LHCN-M2 (cell line): ENCODE measurements at regions not wholly inside any gene's neighbourhood (a gene's known extent, or its start where the extent isn't known, plus 50 kb on each side); places are given as distances from the start of the nearest gene placed in this dataset.

Source experiments
- DNase-seq: peaks from one replicate; pipeline ENCODE4 v3.0.0-alpha.2; 2012; ENCODE audit warnings: low read depth

- DNase-seq: no peak
These were observed 747.9 kb upstream of the COBL start for GRCh38 chr7:52064493-52064892.

GRCh38 chr7:52061666-52062065 is 745.1 kb upstream of the COBL start:
- DNase-seq: no peak

DNA sequence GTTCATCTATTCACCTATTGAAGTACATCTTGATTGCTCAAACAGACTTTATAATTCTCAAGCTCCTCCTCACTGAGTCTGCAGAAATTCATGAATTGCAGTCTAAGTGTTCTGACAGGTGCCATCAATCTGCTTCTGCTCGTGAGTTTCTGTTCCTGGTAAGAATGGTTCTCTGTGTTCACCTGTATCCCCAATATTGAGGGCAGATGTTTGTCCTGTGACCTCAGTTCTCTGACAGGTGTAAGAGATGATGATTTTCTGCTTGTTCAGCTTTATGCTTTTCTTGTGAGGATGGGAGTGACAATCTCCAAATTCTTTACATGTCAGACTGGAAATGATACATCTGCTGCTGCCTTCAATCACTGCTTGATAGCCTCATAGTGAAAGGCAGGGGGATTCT is 736.9 kb upstream of the COBL start:
- no peak for DNase-seq

DNA sequence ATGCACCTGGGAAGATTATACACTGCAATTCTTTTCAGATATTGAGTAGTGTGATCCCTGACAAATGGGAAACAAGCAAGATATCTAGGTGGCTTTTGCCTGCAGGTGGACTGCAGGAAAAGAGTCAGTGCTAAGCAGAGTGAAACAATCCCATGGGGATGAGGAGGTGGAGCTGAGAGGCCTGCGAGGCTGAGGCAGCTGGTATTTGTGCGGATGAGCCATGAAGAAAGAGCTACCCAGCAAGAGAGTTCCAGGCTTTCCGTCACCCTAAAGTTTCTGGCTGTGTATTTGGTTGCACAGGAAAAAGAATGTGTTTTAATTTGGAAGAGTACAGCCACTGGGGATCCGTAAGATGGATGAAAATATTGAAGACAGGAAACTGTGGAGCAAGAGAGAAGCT is 714.1 kb upstream of the COBL start:
- no peak for DNase-seq

DNA sequence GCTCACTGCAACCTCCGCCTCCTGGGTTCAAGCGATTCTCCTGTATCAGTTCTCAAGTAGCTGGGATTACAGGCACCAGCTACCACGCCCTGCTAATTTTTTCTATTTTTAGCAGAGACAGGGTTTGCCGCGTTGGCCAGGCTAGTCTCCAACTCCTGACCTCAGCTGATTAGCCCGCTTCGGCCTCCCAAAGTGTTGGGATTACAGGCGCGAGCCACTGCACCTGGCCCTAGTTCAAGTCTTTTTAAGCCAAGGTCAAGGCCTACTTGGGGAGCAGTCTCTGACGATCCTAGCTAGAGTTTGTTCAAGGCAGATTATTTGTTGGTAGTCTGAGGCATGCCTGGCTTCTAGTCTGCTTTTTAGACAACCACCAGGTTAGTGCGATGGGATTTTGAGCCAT is 709.5 kb upstream of the COBL start:
- DNase-seq: no peak

DNA sequence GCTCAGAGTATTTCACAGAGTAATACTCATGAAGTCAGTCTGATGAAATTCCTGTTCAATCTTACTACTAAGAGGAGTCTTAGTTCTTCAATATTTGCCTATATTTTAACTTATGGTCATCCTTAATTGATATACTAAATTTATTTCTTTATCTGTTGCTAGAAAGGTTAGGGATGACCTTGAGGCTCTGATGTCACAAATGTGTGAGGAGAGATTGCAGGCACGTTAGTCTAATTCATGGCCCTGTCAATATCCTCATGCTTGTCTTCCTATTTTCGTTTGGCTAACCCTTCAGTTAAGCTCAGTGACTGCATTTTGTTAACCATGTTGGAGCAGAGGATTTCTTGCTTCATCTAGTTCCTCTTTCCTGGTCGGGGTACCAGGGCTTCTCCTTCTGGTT is 704.7 kb upstream of the COBL start:
- DNase-seq: no peak

DNA sequence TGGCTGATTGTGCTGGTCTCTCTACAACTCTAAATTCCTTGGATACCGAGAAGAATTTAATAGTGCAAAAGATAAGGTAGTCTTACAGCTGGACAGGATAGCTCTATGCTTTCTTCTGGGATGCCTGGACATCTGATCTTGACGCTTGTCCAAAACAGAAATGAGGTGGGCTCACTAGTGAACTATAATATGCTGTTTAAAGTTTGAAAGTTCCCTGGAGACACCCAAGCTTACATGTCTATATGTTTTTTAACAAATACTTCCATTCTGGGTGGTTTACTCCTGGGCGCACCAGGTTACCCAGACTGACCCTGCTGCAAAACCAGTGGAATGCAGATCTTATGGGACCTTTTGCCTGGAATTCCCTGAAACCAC is 702.1 kb upstream of the COBL start:
- DNase-seq: no peak

- DNase-seq: peak; percentile 16
These were observed 701.4 kb upstream of the COBL start for GRCh38 chr7:52017802-52018679.

GRCh38 chr7:52009181-52009580 is 692.6 kb upstream of the COBL start:
- DNase-seq: peak; percentile 9

GRCh38 chr7:52006674-52007073 is 690.1 kb upstream of the COBL start:
- DNase-seq: no peak

DNA sequence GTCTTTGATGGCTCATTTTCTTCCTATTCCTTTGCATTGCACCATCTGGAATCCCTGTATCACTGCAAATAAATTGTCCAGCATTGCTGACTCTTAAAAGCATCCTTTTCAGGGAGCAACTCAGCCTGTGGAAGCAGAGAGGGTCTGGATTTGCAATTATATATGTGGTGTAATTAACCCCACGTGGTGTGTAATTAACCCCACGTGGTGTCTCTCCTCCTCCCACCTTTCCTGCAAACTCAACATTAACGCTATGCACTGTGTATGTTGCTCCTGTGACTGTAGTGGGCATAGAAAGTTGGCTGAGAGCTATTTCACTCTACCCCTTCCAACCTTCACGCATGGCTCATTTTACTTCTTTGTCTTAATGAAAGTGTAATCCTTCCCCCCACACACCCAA is 689.0 kb upstream of the COBL start:
- DNase-seq: no peak

DNA sequence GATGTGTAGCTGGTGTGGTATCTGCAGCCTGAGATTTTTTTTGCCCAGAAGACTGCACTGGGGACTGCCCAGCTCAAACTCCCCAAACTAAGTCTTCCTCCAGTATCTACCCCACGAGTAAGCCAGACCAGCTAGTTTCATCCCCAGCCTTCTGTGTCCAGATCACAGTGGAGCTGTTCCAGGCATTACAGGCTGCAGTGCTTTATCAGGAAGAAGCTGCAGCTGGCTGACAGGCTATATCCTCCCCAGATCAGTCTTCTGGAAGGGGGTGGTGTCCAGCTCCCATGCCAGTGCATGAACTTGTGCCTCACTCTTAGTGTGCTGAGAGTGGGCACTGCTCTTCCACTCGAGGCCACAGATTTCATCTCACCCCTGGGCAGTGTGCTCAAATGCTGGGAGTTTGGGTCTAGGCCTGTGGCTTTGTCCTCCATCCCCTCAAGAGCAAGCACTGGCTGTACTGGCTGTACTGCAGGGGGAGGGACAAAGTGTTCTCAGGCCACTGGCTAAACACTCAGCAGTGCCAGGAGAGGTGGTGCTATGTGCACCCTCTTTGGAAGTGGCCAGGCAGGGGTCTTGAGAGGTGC is 679.1 kb upstream of the COBL start:
- DNase-seq: no peak

- DNase-seq: no peak
These were observed 666.0 kb upstream of the COBL start for GRCh38 chr7:51982653-51983052.

GRCh38 chr7:51980812-51981211 is 664.2 kb upstream of the COBL start:
- no peak for DNase-seq

DNA sequence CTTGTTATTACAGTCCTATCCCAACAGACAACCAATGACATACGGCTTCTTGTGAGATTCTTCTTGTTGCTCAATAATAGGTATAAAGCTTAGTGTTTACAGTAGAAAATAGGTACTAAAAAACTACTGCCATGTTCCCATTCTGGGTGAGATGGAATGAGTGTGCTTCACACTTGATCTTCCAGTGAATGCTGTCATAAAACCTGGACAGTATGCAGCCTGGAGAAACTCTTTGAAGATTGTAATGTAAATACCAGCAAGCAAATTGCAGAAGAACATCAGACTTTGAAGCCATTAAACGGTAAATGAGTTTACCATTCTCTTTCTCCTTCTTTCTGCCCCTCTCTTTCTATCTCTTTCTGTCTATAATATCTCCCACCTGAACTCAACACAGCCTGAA is 663.7 kb upstream of the COBL start:
- DNase-seq: no peak

DNA sequence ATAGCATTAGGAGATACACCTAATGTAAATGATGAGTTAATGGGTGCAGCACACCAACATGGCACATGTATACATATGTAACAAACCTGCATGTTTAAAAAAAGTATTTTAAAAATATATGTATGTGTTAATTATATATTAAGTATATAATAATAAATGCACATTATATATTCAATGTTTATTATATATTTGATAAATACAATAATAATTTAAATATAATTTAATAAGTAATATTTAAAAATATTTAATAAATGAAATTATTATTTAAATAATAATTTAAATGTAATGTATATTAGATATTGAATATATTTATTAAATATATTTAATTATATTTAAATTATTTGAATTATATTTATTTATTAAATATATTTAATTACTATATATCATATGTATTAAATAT is 661.3 kb upstream of the COBL start:
- no peak for DNase-seq

- DNase-seq: no peak
These were observed 657.3 kb upstream of the COBL start for GRCh38 chr7:51973939-51974338.

DNA sequence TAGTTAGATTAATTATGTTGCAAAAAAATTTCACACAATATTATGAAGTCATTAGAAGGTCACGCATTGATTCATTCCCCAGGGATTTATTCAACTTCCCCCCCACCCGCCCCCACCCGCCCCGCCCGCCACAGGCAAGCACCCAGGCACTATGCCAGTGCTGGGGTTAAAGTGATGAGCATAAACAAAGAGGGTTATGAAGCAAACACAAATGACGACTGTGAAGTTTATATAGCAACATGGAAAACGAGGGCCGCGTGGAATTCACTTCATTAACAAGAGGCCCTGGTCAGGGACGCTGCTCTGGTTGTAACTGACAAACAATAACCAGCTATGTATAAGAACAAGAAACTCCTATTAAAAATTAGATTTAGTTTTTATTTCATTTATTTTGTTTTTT is 656.5 kb upstream of the COBL start:
- no peak for DNase-seq

DNA sequence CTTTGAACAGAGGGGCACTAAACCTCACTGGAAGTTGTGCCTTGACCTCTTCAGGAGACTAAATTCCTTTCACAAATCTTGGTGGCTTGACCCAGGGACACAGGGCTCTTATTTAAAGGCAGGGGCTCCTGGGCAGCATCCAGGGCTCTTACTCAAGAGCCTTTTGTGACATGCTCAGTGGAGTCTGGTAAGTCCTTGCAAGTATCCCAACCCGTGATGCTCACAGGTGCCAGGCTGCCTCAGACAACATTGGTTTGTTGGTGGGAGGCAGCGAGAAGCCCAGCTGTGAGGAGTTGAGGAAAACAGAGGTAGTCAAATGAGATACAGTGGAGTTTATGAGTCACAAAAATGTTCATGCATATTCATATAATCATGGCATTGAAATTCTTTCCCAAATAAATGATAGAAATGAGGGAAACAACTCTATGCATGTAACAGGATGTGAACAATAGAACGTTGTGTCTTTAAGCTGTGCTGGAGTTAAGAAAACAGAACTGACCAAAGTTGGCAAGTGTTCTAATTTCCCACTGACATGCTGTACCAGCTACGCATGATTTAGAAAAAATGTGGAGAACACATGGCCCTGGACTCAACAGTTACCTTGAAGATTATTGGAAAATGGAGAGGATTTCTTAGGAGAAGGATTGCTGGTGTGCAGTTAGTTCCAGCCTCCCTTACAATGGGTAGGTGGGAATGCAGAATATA is 654.5 kb upstream of the COBL start:
- DNase-seq: no peak

- DNase-seq: no peak
These were observed 651.9 kb upstream of the COBL start for GRCh38 chr7:51968461-51968860.

GRCh38 chr7:51965454-51965853 is 648.8 kb upstream of the COBL start:
- DNase-seq: no peak

DNA sequence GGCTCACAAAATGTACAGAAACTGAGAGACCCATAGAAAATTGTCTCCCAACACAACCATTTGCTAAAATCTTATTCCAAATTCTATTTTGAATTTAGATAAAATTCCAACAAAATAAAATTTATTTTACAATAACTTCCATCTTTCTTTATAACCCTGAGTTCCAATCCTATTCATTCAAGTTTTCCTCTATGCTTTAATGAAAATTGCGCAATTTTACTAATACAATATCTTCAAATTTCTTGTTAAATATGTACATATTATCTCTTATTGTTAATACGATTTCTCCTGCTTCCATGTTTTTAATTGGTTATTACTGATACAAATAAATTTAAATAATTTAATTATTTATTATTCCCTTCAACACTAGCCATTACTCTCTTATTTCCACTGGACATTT is 645.2 kb upstream of the COBL start:
- DNase-seq: no peak

GRCh38 chr7:51950813-51951212 is 634.2 kb upstream of the COBL start:
- DNase-seq: no peak
